ELR (cell line): ENCODE measurements at regions not wholly inside any gene's neighbourhood (a gene's known extent, or its start where the extent isn't known, plus 50 kb on each side); places are given as distances from the start of the nearest gene placed in this dataset.

Source experiments
- DNase-seq: peaks from one replicate; pipeline ENCODE4 v3.0.0-alpha.2; 2015; ENCODE audit warnings: low read depth

DNA sequence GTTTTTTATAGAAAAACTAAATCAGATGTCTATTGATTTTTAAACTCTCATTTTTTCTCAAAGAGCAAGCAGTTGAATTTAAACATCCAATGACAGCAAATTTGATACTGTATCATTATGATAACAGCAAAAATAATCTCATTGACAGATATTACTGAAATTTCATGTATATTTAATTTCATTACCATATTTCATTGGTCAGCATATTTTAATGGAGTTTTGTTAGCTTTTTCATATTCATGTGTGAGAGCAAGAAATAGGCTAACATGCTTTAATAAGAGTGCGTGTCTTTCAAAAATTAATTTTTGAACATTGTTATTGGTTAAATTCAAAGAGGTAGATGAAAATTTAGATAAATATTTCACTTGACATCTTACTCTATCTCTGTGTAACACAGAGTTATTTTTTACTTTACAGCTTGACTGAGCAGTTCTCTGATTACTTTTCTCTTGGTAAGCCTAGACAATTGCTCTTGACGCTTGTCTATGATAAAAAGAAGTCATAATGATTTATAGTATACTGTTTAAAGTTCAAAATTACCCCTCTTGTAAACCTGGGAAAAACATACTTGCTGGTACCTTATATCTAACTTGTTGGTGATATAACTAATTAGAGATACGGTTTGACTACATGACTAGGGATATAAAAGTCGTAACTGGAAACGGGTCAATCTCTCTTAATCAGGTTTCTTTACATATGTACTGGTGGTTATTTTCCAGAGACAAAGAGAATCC is 732.3 kb upstream of the NCAM2 start:
- DNase-seq, result no peak

DNA sequence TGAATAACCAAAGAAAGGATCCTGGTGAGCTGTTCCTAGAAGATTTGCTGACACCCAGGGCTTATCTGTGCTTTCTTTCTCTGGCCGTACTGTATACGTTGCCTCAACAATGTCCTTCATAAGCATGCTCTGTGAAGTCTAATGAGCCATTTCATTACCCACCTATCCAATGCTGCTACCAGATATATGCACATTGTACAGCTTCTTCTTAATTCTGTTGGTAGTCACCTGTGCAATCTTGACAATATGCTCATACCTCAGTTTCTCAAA is 731.8 kb upstream of the NCAM2 start:
- DNase-seq, result no peak

DNA sequence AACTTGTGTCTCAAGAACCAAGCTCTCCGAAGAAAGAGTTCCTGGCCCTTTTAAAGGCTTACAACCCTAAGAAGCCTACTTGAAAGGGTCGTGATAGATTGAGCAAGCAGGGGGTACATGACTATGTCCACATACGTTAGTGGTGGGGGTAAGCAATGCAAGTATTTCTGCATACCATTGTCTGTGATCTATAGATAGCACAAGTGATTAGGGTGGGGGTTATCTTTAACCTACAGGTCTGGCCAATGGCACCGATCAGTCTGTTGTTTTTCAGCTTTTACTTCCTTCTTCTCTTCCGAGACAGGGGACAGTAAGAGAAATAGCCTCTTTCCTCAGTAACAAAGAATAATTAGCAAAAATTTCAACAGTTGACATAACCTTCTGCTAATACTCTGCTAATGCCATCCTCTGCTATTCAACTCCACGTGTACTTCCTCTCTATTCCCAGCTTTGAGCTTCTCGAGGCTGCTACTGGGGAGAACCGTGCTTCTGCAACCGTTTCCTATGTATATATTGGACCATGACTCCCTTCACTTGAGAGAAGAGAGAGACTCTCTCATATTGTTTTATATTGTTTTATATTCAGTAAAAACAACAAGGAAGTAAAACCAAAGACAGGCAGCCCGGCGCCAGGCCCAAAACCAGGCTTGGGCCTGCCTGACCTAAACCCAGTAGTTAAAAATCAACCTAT is 727.7 kb upstream of the NCAM2 start:
- no peak for DNase-seq

DNA sequence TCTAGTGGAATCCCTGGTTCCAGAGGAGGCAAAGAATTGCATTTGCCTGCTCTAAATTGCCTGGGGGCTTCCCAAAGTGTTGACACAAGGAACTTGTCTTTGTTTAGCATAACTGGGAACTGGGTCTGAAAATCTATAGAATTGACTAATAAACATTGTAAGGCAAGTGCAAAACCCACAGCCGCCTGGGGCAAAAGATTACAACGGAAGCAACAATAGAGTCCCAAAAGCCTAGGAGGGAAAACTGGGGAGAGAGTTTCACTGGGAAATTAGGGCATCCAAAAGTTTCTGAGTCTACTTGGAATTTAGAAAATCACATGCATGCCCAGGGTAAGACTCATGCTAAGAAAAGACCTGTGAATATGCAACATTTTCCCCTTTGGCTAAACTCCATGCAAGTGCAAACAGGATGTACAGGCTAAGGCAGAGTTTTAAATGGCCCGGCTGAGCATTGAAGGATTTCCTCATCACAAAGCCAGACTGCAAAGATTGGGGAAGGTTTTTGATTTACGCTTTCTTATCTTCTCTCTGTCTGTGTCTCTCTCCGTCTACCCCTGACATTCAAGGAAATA is 725.3 kb upstream of the NCAM2 start:
- DNase-seq, result no peak

DNA sequence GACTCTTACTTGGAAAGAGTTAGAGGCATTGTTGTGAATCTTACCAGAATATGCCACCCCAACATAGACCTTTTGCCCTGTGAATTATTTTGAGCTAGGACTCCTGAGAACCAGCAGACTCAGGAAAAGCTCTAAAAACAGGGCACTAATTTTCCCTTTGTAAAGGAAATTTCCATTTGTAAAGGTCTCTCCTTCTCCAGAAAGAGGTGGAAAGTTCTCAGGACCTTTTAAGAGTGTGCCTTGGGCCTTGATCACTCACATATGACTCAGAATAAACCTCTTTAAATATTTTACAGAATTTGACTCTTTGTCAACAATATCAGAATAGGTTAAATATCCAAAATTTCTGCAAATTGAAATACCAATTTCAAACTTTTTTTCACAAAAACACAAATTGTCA is 721.8 kb upstream of the NCAM2 start:
- DNase-seq, result no peak

DNA sequence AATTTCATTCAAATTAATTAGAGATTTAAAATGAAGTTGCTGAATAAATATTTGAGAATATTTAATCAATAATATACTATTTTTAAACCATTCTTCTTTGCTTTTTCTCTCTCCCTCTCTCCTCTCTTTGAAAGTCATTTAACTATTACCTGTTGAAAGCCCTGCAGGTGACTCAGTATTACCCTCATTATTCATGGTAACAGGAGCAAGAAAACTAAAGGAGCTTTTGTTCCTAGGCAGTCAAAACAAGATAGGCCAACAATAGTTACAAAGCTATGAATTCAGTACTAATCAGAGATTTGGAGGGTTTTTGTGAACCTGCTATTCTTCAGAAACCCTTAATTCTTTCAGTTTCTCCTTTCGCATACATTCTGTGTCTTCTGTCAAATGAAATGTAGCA is 721.3 kb upstream of the NCAM2 start:
- no peak for DNase-seq

DNA sequence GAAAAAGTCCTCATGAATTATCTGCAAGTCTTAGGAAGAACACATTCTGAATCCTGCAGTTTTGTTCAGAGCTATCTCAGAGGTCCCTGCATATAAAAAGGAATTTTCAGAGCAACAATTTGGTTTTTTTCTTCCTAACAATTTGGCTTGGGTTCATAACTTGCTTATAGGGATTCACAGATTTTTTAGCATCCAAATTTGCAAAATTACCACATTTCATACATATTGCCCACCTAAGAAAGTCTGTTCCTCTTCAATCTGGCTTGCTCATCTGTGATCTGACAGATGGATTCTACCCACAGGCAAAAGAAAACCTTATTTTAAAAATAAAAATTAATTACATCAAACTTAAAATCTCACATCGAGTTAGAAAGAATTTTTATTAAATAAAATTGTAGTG is 714.4 kb upstream of the NCAM2 start:
- DNase-seq, result no peak

DNA sequence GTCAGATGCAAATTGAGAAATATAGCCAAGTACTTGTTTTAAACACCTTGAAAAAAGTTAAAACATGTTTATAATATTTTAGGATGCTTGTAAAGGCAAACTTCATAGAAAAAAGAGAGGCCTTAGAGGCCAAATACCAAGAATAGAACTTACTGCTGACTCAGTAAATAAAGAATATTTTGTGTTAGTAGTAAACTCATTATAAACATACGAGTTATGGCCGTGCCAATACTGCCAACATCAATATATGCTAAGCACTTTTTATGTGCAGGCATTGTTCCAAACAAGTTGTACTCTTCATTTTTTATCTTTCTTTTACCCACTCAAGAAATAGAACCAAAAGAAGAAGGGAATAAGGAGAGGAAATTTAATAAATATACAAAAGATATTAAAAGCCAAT is 705.9 kb upstream of the NCAM2 start:
- no peak for DNase-seq

DNA sequence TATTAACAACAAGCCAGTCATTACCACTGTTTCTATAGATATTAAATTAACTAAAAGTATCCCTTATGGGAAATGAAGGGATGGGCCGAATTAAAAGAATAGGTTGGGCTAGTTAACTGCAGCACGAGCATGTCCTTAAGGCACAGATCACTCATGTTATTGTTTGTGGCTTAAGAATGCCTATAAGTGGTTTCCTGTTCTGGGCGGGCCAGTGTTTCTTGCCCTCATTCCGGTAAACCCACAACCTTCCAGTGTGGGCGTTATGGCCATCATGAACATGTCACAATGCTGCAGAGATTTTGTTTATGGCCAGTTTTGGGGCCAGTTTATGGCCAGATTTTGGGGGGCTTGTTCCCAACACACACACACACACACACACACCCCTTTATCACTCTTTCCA is 705.4 kb upstream of the NCAM2 start:
- peak; percentile 1 for DNase-seq

DNA sequence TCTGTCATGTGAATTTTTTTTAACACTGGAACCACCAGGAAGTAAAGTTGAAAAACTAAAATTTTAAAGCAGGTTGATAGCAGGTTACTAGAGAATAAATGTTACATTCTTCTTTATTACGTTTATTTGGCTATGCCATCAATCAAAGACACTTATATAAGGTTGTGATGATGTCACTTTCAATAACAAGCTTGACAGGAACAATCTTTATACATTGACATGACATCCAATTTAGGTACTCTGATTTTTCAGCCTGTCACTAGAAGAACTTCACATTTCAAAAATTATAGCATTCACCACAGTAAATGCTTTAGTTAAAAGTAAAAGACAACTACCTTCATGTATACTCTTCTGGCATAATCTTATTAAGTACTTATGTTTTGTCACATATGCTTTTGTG is 696.8 kb upstream of the NCAM2 start:
- no peak for DNase-seq

DNA sequence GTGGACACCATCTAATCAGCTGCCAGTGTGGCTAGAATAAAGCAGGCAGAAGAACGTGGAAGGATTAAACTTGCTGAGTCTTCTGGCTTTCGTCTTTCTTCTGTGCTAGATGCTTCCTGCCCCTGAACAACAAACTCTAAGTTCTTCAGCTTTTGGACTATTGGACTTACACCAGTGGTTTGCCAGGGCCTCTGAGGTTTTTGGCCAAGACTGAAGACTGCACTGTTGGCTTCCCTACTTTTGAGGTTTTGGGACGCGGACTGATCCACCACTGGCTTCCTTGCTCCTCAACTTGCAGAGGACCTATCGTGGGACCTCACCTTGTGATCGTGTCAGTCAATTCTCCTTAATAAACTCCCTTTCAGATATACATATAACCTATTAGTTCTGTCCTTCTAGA is 696.1 kb upstream of the NCAM2 start:
- DNase-seq, result no peak

DNA sequence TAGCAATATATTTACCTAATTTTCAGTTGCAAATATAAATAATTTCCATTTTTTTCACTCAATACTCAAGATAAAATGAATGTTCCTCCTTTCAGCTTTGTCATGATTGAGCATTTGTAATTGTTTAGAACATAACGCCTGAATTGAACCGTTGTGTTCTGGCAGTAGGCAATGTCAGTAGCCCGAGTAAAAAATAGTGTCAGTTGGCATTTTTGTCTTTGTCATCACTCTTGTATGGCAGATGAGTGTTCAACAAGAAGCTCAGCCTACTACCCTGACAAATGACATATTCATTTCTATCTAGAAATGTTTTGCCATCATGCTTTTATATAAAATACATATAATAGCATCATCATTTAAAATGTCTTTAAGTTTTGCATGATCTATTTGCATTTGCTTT is 691.4 kb upstream of the NCAM2 start:
- no peak for DNase-seq

DNA sequence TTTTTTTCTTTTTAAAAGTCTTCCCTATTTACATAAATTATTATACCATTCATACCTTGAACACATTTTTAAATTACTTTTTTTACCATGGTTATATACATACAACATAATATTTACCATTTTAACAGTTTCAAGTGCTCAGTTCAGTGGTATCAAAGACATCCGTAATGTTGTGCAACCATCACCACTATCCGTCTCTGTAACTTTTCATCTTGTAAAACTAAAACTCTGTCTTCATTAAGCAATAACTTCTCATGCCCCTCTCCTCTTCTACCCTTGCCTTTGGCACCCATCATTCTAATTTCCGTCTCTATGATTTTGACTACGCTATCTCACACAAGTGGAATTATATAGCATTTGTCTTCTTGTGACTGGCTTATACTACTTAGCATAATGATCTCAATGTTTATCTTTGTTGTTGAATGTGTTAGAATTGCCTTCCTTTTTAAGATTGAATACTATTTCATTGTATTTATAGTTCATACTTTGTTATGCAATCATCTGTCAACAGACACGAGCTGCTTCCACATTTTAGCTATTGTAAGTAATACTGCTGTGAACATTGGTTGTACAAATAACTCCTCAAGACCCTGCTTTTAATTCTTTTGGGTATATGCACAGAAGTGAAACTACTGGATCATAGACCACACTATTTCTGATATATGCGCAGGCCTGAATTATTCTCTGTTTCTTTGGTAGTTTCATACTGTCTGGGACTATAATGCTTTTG is 689.5 kb upstream of the NCAM2 start:
- no peak for DNase-seq

DNA sequence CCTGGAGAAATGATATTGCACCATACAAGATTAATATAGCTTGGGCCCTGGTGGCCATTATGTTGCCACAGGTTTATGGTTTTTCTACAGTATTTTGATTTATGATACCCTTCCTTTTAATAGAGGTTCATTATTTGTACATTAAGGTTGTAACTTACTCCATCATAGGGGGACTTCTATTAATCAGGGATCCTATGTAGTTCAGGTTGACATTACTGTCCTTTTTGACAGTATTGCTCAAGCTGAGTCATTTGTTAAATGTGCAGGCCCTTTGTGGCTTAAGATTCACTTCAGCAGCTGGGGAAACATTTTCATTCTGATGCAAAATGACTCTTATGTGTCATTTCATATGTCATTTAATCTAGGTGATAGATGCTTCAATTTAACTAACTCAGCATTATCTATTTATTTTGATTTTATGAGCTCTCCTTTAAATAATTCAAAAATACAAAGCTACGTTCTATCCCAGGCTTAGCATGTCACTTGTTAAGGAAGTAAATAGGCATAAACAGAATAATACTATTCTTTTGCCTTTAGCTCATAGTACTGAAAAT is 686.9 kb upstream of the NCAM2 start:
- no peak for DNase-seq

DNA sequence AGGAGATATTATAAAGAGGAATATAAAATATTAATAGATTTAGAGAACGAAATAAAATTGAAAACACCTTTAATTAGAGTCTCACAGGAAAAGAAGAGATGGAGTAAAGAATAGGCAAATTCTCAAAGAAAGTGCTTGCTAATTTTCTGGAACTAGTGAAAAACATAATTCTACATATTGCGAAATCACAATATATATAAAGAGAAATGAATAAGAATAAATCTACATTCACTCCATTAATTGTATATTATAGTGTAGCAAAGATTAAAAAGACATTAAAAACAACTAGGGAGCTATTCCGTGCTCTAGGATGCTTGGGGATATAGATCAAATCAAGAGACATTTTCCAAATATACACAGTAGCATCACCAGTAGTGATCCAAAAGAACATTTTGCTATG is 685.2 kb upstream of the NCAM2 start:
- no peak for DNase-seq

DNA sequence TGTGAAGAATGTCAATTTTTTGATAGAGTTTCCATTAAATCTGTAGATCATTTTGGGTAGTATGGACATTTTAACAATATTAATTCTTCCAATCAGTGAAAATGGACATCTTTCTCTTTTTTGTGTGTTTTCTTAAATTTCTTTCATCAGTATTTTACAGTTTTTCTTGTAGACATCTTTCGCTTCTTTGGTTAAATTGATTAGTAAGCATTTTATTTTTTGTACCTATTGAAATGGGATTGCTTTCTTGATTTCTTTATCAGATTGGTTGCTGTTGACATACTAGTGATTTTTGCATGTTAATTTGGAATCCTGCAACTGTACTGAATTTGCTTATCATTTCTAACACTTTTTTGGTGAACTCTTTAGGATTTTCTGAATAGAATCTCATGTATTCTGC is 683.2 kb upstream of the NCAM2 start:
- DNase-seq, result no peak

DNA sequence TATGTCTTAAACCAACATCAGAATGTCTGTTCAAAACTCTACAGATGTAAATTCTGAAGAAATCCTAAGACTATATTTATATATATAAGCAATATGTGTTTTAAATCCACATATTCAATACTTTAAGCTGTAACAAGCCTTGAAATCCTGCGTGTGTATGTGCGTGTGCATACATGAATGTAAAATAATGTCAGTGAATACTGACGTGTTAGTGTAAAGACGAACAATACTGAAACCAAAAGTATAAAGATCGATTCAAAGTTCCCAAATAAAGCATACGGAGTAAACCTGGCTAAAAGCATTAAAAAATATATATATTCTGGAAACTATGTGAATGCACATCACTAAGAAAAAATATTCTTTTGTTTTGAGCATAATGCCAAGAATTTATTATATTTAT is 668.6 kb upstream of the NCAM2 start:
- no peak for DNase-seq

DNA sequence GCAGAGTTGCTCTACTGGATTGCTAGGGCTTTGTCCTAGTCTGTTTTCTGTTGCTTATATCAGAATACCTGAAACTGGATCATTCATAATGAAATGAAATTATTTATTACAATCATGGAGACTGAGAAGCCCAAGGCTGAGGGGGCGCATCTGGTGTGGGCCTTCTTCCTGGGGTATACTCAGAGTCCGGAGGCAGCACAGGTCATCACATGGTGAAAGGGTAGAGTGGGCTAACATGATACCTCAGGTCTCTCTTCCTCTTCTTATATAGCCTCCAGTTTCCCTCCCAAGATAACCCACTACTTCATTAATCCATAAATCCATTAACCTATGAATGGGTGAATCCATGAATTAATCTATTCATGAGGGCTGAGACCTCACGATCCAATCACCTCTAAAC is 667.6 kb upstream of the NCAM2 start:
- DNase-seq, result no peak

DNA sequence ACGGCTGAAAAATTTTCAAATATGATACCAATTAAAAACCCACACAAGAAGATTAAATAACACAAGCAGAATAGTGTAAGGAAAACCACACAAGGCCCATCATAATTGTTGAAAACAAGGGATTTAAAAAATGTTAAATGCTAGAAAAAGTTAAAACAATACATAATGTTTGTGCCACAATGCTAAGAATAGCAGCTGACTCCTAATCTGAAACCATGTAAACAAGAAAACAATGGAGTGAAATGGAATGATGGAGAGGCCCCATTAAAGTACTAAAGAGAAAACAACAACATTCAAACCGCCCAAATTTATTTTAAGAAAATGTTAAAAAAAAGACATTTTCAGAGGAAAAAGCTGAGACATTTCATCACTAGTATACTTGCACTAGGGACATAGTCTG is 663.6 kb upstream of the NCAM2 start:
- DNase-seq, result no peak

DNA sequence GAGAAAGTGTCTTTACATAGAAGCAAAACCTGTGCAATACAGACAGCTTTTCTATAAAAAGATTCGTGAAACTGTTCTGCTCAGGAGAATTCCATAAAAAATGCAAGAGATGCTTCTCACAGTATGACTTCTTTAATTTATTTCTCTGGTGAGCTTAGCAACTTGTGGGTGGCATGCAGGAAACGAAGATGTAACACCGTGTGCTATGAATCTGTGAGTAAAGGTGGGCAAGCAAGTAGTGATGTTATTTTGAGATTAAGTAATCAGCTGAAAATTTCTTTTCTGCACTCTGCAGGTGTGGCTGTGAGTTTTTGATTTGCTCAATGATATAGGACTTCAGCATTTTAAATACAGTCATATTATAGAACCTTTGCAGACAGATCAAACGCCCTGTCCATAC is 656.8 kb upstream of the NCAM2 start:
- no peak for DNase-seq

DNA sequence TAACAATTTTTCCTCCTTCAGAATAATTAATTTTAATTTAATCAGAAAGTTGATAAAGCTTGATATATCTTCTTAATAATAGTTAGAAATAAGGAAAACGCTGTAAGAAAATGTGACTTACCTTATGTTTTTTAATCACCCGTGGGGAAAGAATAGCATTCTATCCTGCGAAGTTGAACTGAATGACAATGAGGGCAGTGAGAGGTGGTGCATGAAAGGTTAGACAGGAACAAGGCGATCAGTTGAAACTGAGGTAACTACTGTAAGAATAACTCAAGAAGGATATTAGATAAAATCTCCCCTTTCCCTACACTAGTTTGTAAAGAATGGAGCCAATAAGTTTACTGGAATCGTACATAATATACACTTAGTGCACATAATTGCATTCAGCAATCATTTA is 655.0 kb upstream of the NCAM2 start:
- no peak for DNase-seq

DNA sequence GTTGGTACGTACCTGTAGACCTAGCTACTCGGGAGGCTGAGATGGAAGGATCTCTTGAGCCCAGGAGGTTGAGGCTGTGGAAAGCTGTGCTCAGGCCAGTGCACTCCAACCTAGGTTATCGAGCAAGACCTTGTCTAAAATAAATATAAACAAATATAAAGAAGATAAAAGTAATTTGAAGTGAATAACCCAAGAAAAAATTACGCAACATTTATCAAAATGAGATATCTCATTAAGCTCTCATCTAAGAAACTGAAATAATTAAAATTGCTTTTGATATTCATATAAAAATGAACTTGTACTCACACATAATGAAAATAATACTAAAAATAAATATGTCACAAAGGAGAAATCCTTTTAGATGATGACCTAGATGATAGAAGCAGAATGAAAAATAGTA is 647.1 kb upstream of the NCAM2 start:
- no peak for DNase-seq

DNA sequence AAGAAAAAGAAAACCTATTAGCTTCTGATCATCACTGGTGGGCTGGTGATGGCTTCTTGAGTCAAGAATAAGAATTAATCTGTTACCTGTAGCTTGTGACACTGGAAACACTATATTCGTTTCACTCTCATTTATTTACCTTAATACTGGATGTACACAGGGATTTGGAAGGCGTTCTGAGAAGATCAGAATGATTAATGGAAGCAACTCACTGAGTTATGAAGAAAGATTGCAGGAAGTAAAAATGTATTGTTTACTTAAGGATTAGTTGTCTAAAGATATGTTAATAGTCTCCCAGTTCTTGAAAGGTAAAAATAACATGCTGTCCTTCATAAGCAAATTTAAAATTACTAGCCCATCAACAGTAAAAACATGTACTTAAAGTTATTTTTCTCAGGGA is 644.9 kb upstream of the NCAM2 start:
- DNase-seq, result no peak
